OCI-LY3 (cell line): ENCODE measurements at regions not wholly inside any gene's neighbourhood (a gene's known extent, or its start where the extent isn't known, plus 50 kb on each side); places are given as distances from the start of the nearest gene placed in this dataset.

Experiments used
- H2AFZ ChIP-seq: fragments of 200-600, 300-600 bp; shearing (Covaris generic); 2 replicates; pipeline ENCODE4 v1.6.0; 2014; ENCODE audit warnings: antibody characterized with exemption, low read depth, low read length
- H3K27ac ChIP-seq: fragments of 200-600, 300-600 bp; sonication (generic); 2 replicates; pipeline ENCODE4 v1.5.1; 2014; ENCODE audit warnings: mild to moderate bottlenecking, low read length, moderate library complexity, mixed read lengths
- H3K27me3 ChIP-seq: fragments of 200-600, 300-600 bp; sonication (generic); 2 replicates; pipeline ENCODE4 v1.6.1; 2014; ENCODE audit warnings: low read depth, low read length, mixed read lengths
- H3K36me3 ChIP-seq: fragments of 200-600, 300-600 bp; sonication (generic); replicated peaks from 2 replicates; pipeline ENCODE3; 2014; ENCODE audit warnings: low read depth, low read length, mixed read lengths
- H3K4me1 ChIP-seq: fragments of 300-600, 200-600 bp; sonication (generic); 2 replicates; pipeline ENCODE4 v1.6.1; 2014; ENCODE audit warnings: low read length, mixed read lengths
- H3K4me2 ChIP-seq: fragments of 200-600, 300-600 bp; sonication (generic); 2 replicates; pipeline ENCODE4 v1.6.1; 2014; ENCODE audit warnings: low read length, mixed read lengths
- H3K4me3 ChIP-seq: fragments of 300-600, 200-600 bp; sonication (generic); 2 replicates; pipeline ENCODE4 v1.5.1; 2014; ENCODE audit warnings: antibody characterized with exemption, mild to moderate bottlenecking, low read length, moderate library complexity
- H3K79me2 ChIP-seq: fragments of 300-600, 200-600 bp; shearing (Covaris generic); 2 replicates; pipeline ENCODE4 v1.6.1; 2014; ENCODE audit warnings: mild to moderate bottlenecking, low read length, mixed read lengths
- H3K9ac ChIP-seq: fragments of 300-600, 200-600 bp; shearing (Covaris generic); 2 replicates; pipeline ENCODE4 v1.6.0; 2014; ENCODE audit warnings: mild to moderate bottlenecking, low read length, moderate library complexity
- H3K9me3 ChIP-seq: fragments of 200-600, 300-600 bp; shearing (Covaris generic); 2 replicates; pipeline ENCODE4 v1.6.1; 2014; ENCODE audit warnings: low read length, mixed read lengths; ENCODE audit not compliant: insufficient read depth
- H4K20me1 ChIP-seq: fragments of 200-600, 300-600 bp; sonication (generic); 2 replicates; pipeline ENCODE4 v1.6.1; 2016; ENCODE audit warnings: low read length, mixed read lengths; ENCODE audit not compliant: insufficient read depth
- EZH2phosphoT487 ChIP-seq: fragments of 200-600 bp; shearing (Covaris generic); IDR thresholded peaks from 2 replicates; pipeline ENCODE4 v1.6.1; 2018; ENCODE audit warnings: antibody characterized with exemption, mixed run types, low read depth
- TF ChIP-seq, protein P1 (sequence below): fragments of 200-600, 300-600 bp; sonication (generic); IDR thresholded peaks from 2 replicates; pipeline ENCODE4 v1.5.1; 2014; ENCODE audit warnings: antibody characterized with exemption, low read length, low read depth

DNA sequence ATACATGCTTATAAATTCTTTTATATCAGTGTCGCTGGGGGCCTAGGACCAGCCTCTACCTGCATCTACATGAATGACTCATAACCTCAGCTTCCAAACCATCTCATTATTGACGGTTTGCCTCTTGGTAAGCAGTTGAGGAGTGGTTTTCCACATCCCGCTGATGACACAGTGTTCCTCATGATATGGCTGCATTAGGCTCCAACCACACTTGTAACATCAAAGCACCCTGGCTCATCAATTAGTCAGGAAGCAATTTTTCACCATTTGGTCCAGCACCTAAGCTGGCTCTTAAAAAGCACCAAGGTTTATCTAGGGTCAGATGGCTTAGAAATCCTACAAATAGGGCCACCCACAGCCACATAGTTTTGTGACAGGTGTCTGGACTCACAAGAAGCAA is 402.4 kb downstream of the ARHGEF28 start:
- no peak for TF ChIP-seq EZH2phosphoT487
- TF ChIP-seq, protein P1, sequence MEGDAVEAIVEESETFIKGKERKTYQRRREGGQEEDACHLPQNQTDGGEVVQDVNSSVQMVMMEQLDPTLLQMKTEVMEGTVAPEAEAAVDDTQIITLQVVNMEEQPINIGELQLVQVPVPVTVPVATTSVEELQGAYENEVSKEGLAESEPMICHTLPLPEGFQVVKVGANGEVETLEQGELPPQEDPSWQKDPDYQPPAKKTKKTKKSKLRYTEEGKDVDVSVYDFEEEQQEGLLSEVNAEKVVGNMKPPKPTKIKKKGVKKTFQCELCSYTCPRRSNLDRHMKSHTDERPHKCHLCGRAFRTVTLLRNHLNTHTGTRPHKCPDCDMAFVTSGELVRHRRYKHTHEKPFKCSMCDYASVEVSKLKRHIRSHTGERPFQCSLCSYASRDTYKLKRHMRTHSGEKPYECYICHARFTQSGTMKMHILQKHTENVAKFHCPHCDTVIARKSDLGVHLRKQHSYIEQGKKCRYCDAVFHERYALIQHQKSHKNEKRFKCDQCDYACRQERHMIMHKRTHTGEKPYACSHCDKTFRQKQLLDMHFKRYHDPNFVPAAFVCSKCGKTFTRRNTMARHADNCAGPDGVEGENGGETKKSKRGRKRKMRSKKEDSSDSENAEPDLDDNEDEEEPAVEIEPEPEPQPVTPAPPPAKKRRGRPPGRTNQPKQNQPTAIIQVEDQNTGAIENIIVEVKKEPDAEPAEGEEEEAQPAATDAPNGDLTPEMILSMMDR, result no peak
- no peaks in the 10 kb centered on the region for H3K27me3 ChIP-seq
- no peak overlapping the region for H3K9ac ChIP-seq
- no peak overlapping the region for H2AFZ ChIP-seq
- H3K27ac ChIP-seq, result no peak overlapping the region
- H3K36me3 ChIP-seq, result no peaks in the 10 kb centered on the region
- no peaks in the 10 kb centered on the region for H4K20me1 ChIP-seq
- no peaks in the 10 kb centered on the region for H3K9me3 ChIP-seq
- H3K4me3 ChIP-seq, result no peak overlapping the region
- no peaks in the 10 kb centered on the region for H3K79me2 ChIP-seq
- H3K4me1 ChIP-seq, result no peaks in the 10 kb centered on the region
- no peak overlapping the region for H3K4me2 ChIP-seq

- TF ChIP-seq, protein P1, result no peak
- TF ChIP-seq EZH2phosphoT487, result no peak
- no peak overlapping the region for H3K27ac ChIP-seq
- no peak overlapping the region for H2AFZ ChIP-seq
- no peak overlapping the region for H3K4me2 ChIP-seq
- H3K36me3 ChIP-seq, result no peaks in the 10 kb centered on the region
- no peaks in the 10 kb centered on the region for H3K4me1 ChIP-seq
- H3K79me2 ChIP-seq, result no peaks in the 10 kb centered on the region
- no peak overlapping the region for H3K4me3 ChIP-seq
- no peaks in the 10 kb centered on the region for H3K27me3 ChIP-seq
- H4K20me1 ChIP-seq, result no peaks in the 10 kb centered on the region
- H3K9ac ChIP-seq, result no peak overlapping the region
- H3K9me3 ChIP-seq, result no peaks in the 10 kb centered on the region
These were observed 401.8 kb downstream of the ARHGEF28 start for GRCh38 chr5:74027732-74028338.

GRCh38 chr5:74026310-74026709 is 400.3 kb downstream of the ARHGEF28 start:
- Histone ChIP-seq H2AFZ (no peak overlapping the region), H3K9me3 (no peaks in the 10 kb centered on the region), H3K79me2 (no peaks in the 10 kb centered on the region), H3K4me3 (no peak overlapping the region), H3K9ac (no peak overlapping the region), H4K20me1 (no peaks in the 10 kb centered on the region), H3K36me3 (no peaks in the 10 kb centered on the region), H3K4me2 (no peak overlapping the region), H3K27ac (no peak overlapping the region), H3K4me1 (no peaks in the 10 kb centered on the region), H3K27me3 (no peaks in the 10 kb centered on the region)
- TF ChIP-seq EZH2phosphoT487, result no peak

DNA sequence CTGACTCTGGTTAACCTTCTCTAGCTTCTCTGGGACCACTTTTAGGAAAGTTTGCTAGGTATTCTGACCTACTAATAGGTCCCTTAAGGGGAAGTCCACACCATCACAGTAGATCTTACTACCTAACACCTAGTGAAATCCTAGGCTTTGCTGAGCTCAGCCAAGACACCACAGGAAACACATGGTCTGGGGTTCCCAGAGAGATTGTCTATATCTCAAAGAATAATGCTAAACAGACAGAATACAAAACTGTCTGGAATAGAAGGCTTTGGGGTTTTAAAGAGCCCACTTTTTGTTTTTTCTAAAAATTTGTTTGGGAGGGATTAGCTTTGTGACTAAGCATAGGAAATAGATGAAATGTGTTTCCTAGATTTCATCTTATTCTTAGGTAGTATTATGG is 395.1 kb downstream of the ARHGEF28 start:
- Histone ChIP-seq H3K79me2 (no peaks in the 10 kb centered on the region), H3K36me3 (no peaks in the 10 kb centered on the region), H3K4me2 (no peak overlapping the region), H4K20me1 (no peaks in the 10 kb centered on the region), H3K9ac (no peak overlapping the region), H3K4me3 (no peak overlapping the region), H2AFZ (no peak overlapping the region), H3K4me1 (no peaks in the 10 kb centered on the region), H3K9me3 (no peaks in the 10 kb centered on the region), H3K27me3 (no peaks in the 10 kb centered on the region), H3K27ac (no peak overlapping the region)
- TF ChIP-seq EZH2phosphoT487, result no peak
- TF ChIP-seq, protein P1, result no peak
